BE2C (cell line): ENCODE measurements at regions not wholly inside any gene's neighbourhood (a gene's known extent, or its start where the extent isn't known, plus 50 kb on each side); places are given as distances from the start of the nearest gene placed in this dataset.

Source experiments
- DNase-seq: peaks from one replicate; pipeline ENCODE4 v3.0.0-alpha.2; 2020
- H3K27me3 ChIP-seq: fragments of 250-450 bp; sonication (Bioruptor Pico); 2 replicates; pipeline ENCODE4 v1.5.1; 2020; ENCODE audit warnings: mild to moderate bottlenecking
- H3K36me3 ChIP-seq: fragments of 250-450 bp; sonication (Bioruptor Pico); 2 replicates; pipeline ENCODE4 v1.5.1; 2020; ENCODE audit warnings: mild to moderate bottlenecking
- H3K4me1 ChIP-seq: fragments of 250-450 bp; sonication (Bioruptor Pico); 2 replicates; pipeline ENCODE4 v1.5.1; 2020
- H3K4me3 ChIP-seq: 2 replicates; pipeline ENCODE4 v1.5.1; 2011; ENCODE audit warnings: low read depth, low read length
- H3K9me3 ChIP-seq: fragments of 250-450 bp; sonication (Bioruptor Pico); 2 replicates; pipeline ENCODE4 v1.5.1; 2020
- TF ChIP-seq, protein P1 (sequence below): IDR thresholded peaks from 2 replicates; pipeline ENCODE4 v1.5.1; 2012; ENCODE audit warnings: mild to moderate bottlenecking, low read depth, low read length

DNA sequence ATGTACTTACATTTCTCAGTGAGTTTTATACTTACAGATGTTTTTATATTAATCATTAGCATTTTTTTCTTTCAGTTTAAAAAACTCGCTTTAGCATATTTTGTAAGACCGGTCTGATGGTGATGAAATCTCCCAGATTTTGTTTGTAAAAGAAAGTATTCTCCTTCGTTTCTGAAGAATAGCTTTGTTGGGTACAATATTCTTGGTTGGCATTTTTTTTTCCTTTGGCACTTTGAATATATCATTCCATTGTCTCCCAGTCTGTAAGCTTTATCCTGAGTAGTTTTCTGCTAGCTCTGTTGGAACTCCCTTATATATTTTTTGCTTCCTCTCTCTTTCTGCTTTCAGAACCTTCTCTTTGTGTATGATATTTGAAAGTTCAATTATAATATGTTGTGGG lies 412.6 kb downstream of the RASEF start:
- Histone ChIP-seq H3K36me3 (no peaks in the 10 kb centered on the region), H3K9me3 (peaks cover 6% of the 10 kb centered on the region), H3K4me1 (no peaks in the 10 kb centered on the region), H3K4me3 (no peak overlapping the region), H3K27me3 (no peaks in the 10 kb centered on the region)
- TF ChIP-seq, protein P1, sequence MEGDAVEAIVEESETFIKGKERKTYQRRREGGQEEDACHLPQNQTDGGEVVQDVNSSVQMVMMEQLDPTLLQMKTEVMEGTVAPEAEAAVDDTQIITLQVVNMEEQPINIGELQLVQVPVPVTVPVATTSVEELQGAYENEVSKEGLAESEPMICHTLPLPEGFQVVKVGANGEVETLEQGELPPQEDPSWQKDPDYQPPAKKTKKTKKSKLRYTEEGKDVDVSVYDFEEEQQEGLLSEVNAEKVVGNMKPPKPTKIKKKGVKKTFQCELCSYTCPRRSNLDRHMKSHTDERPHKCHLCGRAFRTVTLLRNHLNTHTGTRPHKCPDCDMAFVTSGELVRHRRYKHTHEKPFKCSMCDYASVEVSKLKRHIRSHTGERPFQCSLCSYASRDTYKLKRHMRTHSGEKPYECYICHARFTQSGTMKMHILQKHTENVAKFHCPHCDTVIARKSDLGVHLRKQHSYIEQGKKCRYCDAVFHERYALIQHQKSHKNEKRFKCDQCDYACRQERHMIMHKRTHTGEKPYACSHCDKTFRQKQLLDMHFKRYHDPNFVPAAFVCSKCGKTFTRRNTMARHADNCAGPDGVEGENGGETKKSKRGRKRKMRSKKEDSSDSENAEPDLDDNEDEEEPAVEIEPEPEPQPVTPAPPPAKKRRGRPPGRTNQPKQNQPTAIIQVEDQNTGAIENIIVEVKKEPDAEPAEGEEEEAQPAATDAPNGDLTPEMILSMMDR = no peak
- DNase-seq = no peak

- TF ChIP-seq, protein P1 = no peak
- Histone ChIP-seq H3K4me3 (no peak overlapping the region), H3K4me1 (no peaks in the 10 kb centered on the region), H3K27me3 (no peaks in the 10 kb centered on the region), H3K36me3 (no peaks in the 10 kb centered on the region), H3K9me3 (peaks cover 6% of the 10 kb centered on the region)
- DNase-seq = no peak
Measured at GRCh38 chr9:82651474-82651873, 411.5 kb downstream of the RASEF start.

- Histone ChIP-seq H3K4me1 (peaks cover 16% of the 10 kb centered on the region), H3K4me3 (no peak overlapping the region), H3K9me3 (no peaks in the 10 kb centered on the region), H3K27me3 (no peaks in the 10 kb centered on the region), H3K36me3 (no peaks in the 10 kb centered on the region)
- TF ChIP-seq, protein P1 = no peak
- no peak for DNase-seq
Measured at GRCh38 chr9:82665324-82665723, 397.6 kb downstream of the RASEF start.

DNA sequence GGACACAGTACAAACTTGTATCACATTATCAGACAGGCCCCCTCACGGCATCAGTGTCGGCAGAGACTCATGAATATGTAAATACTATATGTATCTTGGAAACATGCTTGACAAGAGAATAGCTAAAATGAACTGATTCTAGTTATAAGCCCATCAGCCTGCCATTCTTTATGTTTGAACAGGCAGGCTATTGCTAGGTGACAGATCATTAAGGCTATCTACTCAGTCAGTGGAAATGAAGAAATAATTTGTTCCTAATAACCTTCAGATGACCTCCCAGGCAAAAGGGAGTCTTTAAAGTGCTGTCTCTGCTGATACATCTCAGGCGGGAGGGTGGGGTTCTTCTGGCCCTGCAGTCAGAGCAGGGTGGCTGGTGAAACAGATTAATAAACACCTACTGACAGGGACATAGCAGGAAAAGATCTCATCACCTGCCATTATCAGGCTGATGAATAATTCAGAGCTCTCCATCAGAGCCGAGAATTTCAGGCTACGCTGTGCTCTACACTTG lies 394.2 kb downstream of the RASEF start:
- H3K27me3 ChIP-seq = no peaks in the 10 kb centered on the region

GRCh38 chr9:82670000-82670399 lies 392.9 kb downstream of the RASEF start:
- no peak overlapping the region for H3K4me3 ChIP-seq
- H3K4me1 ChIP-seq = peaks cover 22% of the 10 kb centered on the region
- TF ChIP-seq, protein P1 = no peak
- peak; percentile 59 for DNase-seq
- no peaks in the 10 kb centered on the region for H3K9me3 ChIP-seq
- H3K36me3 ChIP-seq = no peaks in the 10 kb centered on the region
- no peaks in the 10 kb centered on the region for H3K27me3 ChIP-seq

More for the DNA sequence above, 394.2 kb downstream of the RASEF start:
- Histone ChIP-seq H3K9me3 (no peaks in the 10 kb centered on the region), H3K36me3 (no peaks in the 10 kb centered on the region), H3K4me1 (peaks cover 22% of the 10 kb centered on the region), H3K4me3 (no peak overlapping the region)
- TF ChIP-seq, protein P1 = no peak
- DNase-seq = no peak

DNA sequence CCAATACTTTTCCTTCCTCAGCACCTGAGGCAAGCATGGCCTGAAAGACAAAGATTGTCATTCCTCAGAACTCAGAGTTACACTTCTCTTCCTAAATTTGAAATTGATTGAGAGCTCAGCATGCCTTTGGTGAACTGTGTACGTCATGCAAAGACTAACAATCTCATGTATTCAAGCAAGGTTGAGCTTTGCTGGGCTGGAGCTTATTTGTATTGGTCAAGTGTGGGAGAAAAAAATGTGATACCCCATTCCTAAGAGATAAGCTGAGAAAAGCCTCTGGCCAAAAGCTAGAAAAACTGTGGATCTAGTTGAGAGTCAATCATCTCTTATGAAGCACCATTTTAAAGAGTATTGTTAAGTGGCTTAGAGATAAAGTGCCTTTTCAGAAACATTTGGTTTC lies 392.2 kb downstream of the RASEF start:
- no peaks in the 10 kb centered on the region for H3K36me3 ChIP-seq
- no peak overlapping the region for H3K4me3 ChIP-seq
- no peak for DNase-seq
- peaks cover 22% of the 10 kb centered on the region for H3K4me1 ChIP-seq
- H3K9me3 ChIP-seq = no peaks in the 10 kb centered on the region
- TF ChIP-seq, protein P1 = no peak
- H3K27me3 ChIP-seq = no peaks in the 10 kb centered on the region
